B cell (primary cell): ENCODE measurements at regions not wholly inside any gene's neighbourhood (a gene's known extent, or its start where the extent isn't known, plus 50 kb on each side); places are given as distances from the start of the nearest gene placed in this dataset.

ENCODE experiments used
- CTCF ChIP-seq: fragments of 200-600 bp; IDR thresholded peaks from one replicate; pipeline ENCODE4 v1.8.0; 2022; ENCODE audit warnings: antibody characterized with exemption, mild to moderate bottlenecking
- EZH2 ChIP-seq: IDR thresholded peaks from 2 replicates; pipeline ENCODE4 v1.6.1; 2012; ENCODE audit warnings: borderline replicate concordance, low read depth, mild to moderate bottlenecking, moderate library complexity, low read length; ENCODE audit not compliant: insufficient read depth, poor library complexity, severe bottlenecking

- TF ChIP-seq CTCF (peak; percentile 51), EZH2 (no peak)
Observed at GRCh38 chr19:29873801-29874575, 62.2 kb downstream of the CCNE1 start.
